ENCODE measurements at regions not wholly inside any gene's neighbourhood (a gene's known extent, or its start where the extent isn't known, plus 50 kb on each side); places are given as distances from the start of the nearest gene placed in this dataset.
"Not testable (repeated sequence)": the region's sequence is repeated elsewhere in the genome, so short reads cannot be mapped to it uniquely, and the experiment has no call there.

DNA sequence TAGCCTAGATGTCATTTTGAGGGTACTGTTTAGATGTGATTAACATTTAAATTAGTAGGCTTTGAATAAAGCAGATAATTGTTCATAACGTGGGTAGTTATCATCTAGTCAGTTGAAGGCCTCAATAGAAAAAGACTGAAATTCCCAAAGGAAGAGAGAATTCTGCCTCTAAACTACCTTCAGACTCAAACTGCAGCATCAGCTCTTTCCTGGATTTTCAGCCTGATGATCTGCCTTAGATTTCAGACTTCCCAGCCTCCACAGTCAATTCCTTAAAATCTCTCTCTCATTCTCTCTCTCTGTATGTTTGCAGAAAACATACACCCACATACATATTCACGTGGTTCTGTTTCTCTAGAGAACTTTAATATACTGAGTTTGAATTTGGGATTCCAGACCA, 58.0 kb upstream of the MBNL1 start:
- DNase-seq (ENCODE audit: low spot score): no peak
- Histone ChIP-seq H3K4me1 (ENCODE audit: insufficient read depth, poor library complexity, severe bottlenecking) (no peaks in the 10 kb centered on the region), H3K4me3 (ENCODE audit: severe bottlenecking) (no peak overlapping the region), H3K36me3 (ENCODE audit: low read depth) (no peaks in the 10 kb centered on the region), H3K27ac (ENCODE audit: poor library complexity, severe bottlenecking) (no peak overlapping the region), H3K9me3 (ENCODE audit: severe bottlenecking) (no peaks in the 10 kb centered on the region), H3K27me3 (ENCODE audit: insufficient read depth, poor library complexity, severe bottlenecking) (no peaks in the 10 kb centered on the region)
- ATAC-seq (ENCODE audit: low read depth): no peak
- TF ChIP-seq, protein P1, sequence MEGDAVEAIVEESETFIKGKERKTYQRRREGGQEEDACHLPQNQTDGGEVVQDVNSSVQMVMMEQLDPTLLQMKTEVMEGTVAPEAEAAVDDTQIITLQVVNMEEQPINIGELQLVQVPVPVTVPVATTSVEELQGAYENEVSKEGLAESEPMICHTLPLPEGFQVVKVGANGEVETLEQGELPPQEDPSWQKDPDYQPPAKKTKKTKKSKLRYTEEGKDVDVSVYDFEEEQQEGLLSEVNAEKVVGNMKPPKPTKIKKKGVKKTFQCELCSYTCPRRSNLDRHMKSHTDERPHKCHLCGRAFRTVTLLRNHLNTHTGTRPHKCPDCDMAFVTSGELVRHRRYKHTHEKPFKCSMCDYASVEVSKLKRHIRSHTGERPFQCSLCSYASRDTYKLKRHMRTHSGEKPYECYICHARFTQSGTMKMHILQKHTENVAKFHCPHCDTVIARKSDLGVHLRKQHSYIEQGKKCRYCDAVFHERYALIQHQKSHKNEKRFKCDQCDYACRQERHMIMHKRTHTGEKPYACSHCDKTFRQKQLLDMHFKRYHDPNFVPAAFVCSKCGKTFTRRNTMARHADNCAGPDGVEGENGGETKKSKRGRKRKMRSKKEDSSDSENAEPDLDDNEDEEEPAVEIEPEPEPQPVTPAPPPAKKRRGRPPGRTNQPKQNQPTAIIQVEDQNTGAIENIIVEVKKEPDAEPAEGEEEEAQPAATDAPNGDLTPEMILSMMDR (IDR thresholded peaks at IDR 0.05; ENCODE audit: poor library complexity, severe bottlenecking): no peak

DNA sequence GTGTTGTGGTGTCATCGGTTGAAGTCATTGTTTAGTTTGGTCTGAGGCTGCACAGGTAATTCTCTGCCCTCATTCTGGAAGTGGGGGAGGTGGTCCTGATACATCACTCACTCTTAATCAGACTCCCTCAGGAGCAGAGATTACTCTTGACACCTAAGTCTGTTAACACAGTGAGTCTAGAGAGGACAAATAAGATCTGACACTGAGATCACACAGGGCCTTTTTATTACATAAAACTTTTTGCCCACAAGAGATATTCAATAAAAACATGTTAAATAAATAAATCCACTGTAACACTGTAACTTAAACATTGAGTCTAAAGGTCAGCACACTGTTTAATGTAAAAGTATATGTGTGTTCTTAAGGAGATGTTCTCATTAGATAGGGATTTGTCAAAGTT, 57.1 kb upstream of the MBNL1 start:
- no peak for DNase-seq (ENCODE audit: low spot score)
- ATAC-seq (ENCODE audit: low read depth): no peak
- TF ChIP-seq, protein P1 (IDR thresholded peaks at IDR 0.05; ENCODE audit: poor library complexity, severe bottlenecking): no peak
- H3K9me3 ChIP-seq (ENCODE audit: severe bottlenecking): no peaks in the 10 kb centered on the region
- H3K4me1 ChIP-seq (ENCODE audit: insufficient read depth, poor library complexity, severe bottlenecking): peaks cover 2% of the 10 kb centered on the region
- no peak overlapping the region for H3K4me3 ChIP-seq (ENCODE audit: severe bottlenecking)
- H3K36me3 ChIP-seq (ENCODE audit: low read depth): no peaks in the 10 kb centered on the region
- no peak overlapping the region for H3K27ac ChIP-seq (ENCODE audit: poor library complexity, severe bottlenecking)
- no peaks in the 10 kb centered on the region for H3K27me3 ChIP-seq (ENCODE audit: insufficient read depth, poor library complexity, severe bottlenecking)

DNA sequence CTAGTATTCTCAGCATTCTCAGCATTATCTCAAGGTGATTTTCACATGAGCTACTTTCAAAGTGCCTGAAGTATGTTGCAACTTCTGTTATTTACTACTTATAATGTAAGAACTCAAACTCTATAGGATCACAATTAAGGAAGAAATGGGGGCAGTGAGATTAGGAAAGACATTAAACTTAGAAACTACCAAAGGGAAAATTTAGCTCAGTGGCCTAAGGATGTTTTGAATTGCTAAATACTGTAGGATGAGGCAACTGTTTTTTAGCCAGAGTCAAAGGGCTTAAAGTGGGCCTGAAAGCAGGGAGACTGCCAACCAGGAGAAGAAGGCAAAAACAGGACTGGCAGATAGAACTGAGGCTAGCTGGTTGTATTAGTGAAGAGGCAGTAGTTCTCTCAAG, 55.5 kb upstream of the MBNL1 start:
- no peaks in the 10 kb centered on the region for H3K36me3 ChIP-seq (ENCODE audit: low read depth)
- no peak for DNase-seq (ENCODE audit: low spot score)
- H3K4me1 ChIP-seq (ENCODE audit: insufficient read depth, poor library complexity, severe bottlenecking): peaks cover 2% of the 10 kb centered on the region
- TF ChIP-seq, protein P1 (IDR thresholded peaks at IDR 0.05; ENCODE audit: poor library complexity, severe bottlenecking): no peak
- H3K27me3 ChIP-seq (ENCODE audit: insufficient read depth, poor library complexity, severe bottlenecking): no peaks in the 10 kb centered on the region
- H3K27ac ChIP-seq (ENCODE audit: poor library complexity, severe bottlenecking): no peak overlapping the region
- no peak for ATAC-seq (ENCODE audit: low read depth)
- no peak overlapping the region for H3K4me3 ChIP-seq (ENCODE audit: severe bottlenecking)
- H3K9me3 ChIP-seq (ENCODE audit: severe bottlenecking): no peaks in the 10 kb centered on the region

DNA sequence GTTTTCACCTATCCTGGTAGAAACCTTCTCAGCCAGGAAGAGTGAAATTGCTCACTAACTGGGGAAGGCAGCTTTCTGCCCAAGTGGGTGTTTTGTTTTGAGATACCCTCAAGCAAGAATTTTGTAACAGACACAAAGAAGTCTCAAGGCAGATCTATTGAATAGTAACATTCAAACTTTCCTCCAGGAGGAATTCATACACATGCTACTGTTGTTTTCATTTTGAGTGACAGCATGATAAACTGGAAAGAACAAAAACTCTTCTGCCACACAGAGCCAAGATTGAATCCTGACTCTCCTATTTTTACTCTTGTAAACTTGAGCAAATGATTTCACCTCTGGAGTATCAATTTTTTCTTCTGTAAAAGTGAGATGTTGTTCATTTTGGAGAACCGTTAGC, 54.8 kb upstream of the MBNL1 start:
- H3K36me3 ChIP-seq (ENCODE audit: low read depth): no peaks in the 10 kb centered on the region
- no peaks in the 10 kb centered on the region for H3K9me3 ChIP-seq (ENCODE audit: severe bottlenecking)
- TF ChIP-seq, protein P1 (IDR thresholded peaks at IDR 0.05; ENCODE audit: poor library complexity, severe bottlenecking): no peak
- ATAC-seq (ENCODE audit: low read depth) (no peak), DNase-seq (ENCODE audit: low spot score) (no peak)
- H3K4me3 ChIP-seq (ENCODE audit: severe bottlenecking): no peak overlapping the region
- peaks cover 2% of the 10 kb centered on the region for H3K4me1 ChIP-seq (ENCODE audit: insufficient read depth, poor library complexity, severe bottlenecking)
- no peak overlapping the region for H3K27ac ChIP-seq (ENCODE audit: poor library complexity, severe bottlenecking)
- H3K27me3 ChIP-seq (ENCODE audit: insufficient read depth, poor library complexity, severe bottlenecking): no peaks in the 10 kb centered on the region

DNA sequence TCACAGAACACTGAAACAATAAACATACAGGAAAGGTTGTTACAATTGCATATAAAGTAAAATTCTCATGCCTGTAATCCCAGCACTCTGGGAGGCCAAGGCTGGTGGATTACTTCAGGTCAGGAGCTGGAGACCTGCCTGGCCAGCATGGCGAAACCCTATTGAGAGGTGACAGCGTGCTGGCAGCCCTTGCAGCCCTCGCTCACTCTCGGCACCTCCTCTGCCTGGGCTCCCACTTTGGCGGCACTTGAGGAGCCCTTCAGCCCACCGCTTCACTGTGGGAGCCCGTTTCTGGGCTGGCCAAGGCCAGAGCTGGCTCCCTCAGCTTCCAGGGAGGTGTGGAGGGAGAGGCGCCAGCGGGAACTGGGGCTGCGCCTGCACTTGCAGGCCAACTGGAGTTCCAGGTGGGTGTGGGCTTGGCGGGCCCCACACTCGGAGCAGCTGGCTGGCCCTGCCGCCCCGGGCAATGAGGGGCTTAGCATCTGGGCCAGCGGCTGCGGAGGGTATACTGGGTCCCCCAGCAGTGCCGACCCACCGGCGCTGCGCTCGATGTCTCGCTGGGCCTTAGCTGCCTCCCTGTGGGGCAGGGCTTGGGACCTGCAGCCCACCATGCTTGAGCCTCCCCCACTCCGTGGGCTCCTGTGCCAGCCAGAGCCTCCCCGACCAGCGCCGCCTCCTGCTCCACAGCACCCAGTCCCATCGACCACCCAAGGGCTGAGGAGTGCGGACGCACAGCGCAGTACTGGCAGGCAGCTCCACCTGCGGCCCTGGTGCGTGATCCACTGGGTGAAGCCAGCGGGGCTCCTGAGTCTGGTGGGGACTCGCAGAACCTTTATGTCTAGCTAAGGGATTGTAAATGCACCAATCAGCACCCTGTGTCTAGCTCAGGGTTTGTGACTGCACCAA, 51.5 kb upstream of the MBNL1 start:
- H3K27me3 ChIP-seq (ENCODE audit: insufficient read depth, poor library complexity, severe bottlenecking); ATAC-seq (ENCODE audit: low read depth); H3K9me3 ChIP-seq (ENCODE audit: severe bottlenecking); H3K36me3 ChIP-seq (ENCODE audit: low read depth); H3K4me3 ChIP-seq (ENCODE audit: severe bottlenecking); H3K27ac ChIP-seq (ENCODE audit: poor library complexity, severe bottlenecking); H3K4me1 ChIP-seq (ENCODE audit: insufficient read depth, poor library complexity, severe bottlenecking): not testable (repeated sequence)
- peak; percentile 45 for DNase-seq (ENCODE audit: low spot score)

Data from RWPE2 (cell line).